ENCODE measurements at regions not wholly inside any gene's neighbourhood (a gene's known extent, or its start where the extent isn't known, plus 50 kb on each side); places are given as distances from the start of the nearest gene placed in this dataset.

- FAIRE-seq (no peak), DNase-seq (ENCODE audit: low spot score in 2 of 2) (no peak)
Observed at GRCh38 chr4:188197566-188197965, 58.3 kb downstream of the TRIML1 start.

GRCh38 chr4:188198982-188199792 is 59.9 kb downstream of the TRIML1 start:
- peak in 1 of 2 donors; percentile 11 for DNase-seq (ENCODE audit: low spot score in 2 of 2)

GRCh38 chr4:188201851-188202250 is 62.6 kb downstream of the TRIML1 start:
- DNase-seq (ENCODE audit: low spot score in 2 of 2) (no peak), FAIRE-seq (no peak)

More at GRCh38 chr4:188198982-188199792, 59.9 kb downstream of the TRIML1 start:
- no peak for FAIRE-seq

GRCh38 chr4:188206783-188207182 is 67.5 kb downstream of the TRIML1 start:
- FAIRE-seq = no peak
- no peak for DNase-seq (ENCODE audit: low spot score in 2 of 2)

- DNase-seq (ENCODE audit: low spot score in 2 of 2) (no peak), FAIRE-seq (no peak)
Observed at GRCh38 chr4:188214861-188215260, 75.6 kb downstream of the TRIML1 start.

- DNase-seq (ENCODE audit: low spot score in 2 of 2) (no peak), FAIRE-seq (no peak)
Observed at GRCh38 chr4:188218392-188218791, 79.2 kb downstream of the TRIML1 start.

- DNase-seq (ENCODE audit: low spot score in 2 of 2) (no peak), FAIRE-seq (no peak)
Observed at GRCh38 chr4:188220006-188220405, 80.8 kb downstream of the TRIML1 start.

GRCh38 chr4:188221090-188221489 is 81.8 kb downstream of the TRIML1 start:
- DNase-seq (ENCODE audit: low spot score in 2 of 2) = no peak
- FAIRE-seq = no peak

- DNase-seq (ENCODE audit: low spot score in 2 of 2) (no peak), FAIRE-seq (no peak)
Observed at GRCh38 chr4:188228279-188228678, 89.0 kb downstream of the TRIML1 start.

- no peak for FAIRE-seq
Observed at GRCh38 chr4:188232428-188232827, 93.2 kb downstream of the TRIML1 start.

GRCh38 chr4:188242041-188242440 is 102.8 kb downstream of the TRIML1 start:
- FAIRE-seq (no peak), DNase-seq (ENCODE audit: low spot score in 2 of 2) (no peak)

More at GRCh38 chr4:188232428-188232827, 93.2 kb downstream of the TRIML1 start:
- DNase-seq (ENCODE audit: low spot score in 2 of 2) = no peak

GRCh38 chr4:188245651-188246050 is 106.4 kb downstream of the TRIML1 start:
- no peak for DNase-seq (ENCODE audit: low spot score in 2 of 2)
- no peak for FAIRE-seq

GRCh38 chr4:188246488-188246887 is 107.2 kb downstream of the TRIML1 start:
- FAIRE-seq (no peak), DNase-seq (ENCODE audit: low spot score in 2 of 2) (no peak)

GRCh38 chr4:188254211-188254610 is 115.0 kb downstream of the TRIML1 start:
- FAIRE-seq = no peak
- DNase-seq (ENCODE audit: low spot score in 2 of 2) = no peak

GRCh38 chr4:188262464-188262863 is 123.2 kb downstream of the TRIML1 start:
- DNase-seq (ENCODE audit: low spot score in 2 of 2) (no peak), FAIRE-seq (no peak)

- no peak for FAIRE-seq
- no peak for DNase-seq (ENCODE audit: low spot score in 2 of 2)
Observed at GRCh38 chr4:188263321-188263720, 124.1 kb downstream of the TRIML1 start.

GRCh38 chr4:188266386-188266785 is 127.1 kb downstream of the TRIML1 start:
- FAIRE-seq = no peak

GRCh38 chr4:188268131-188268908 is 129.1 kb downstream of the TRIML1 start:
- DNase-seq (ENCODE audit: low spot score in 2 of 2) = no peak
- FAIRE-seq = no peak

More at GRCh38 chr4:188266386-188266785, 127.1 kb downstream of the TRIML1 start:
- DNase-seq (ENCODE audit: low spot score in 2 of 2) = no peak

- FAIRE-seq = no peak
- no peak for DNase-seq (ENCODE audit: low spot score in 2 of 2)
Observed at GRCh38 chr4:188270273-188271069, 131.2 kb downstream of the TRIML1 start.

- no peak for DNase-seq (ENCODE audit: low spot score in 2 of 2)
- FAIRE-seq = no peak
Observed at GRCh38 chr4:188275686-188276085, 136.4 kb downstream of the TRIML1 start.

- DNase-seq (ENCODE audit: low spot score in 2 of 2) = no peak
- FAIRE-seq = no peak
Observed at GRCh38 chr4:188279184-188279583, 139.9 kb downstream of the TRIML1 start.

All from frontal cortex (tissue), 3 donors.